H9 (cell line): ENCODE measurements at regions not wholly inside any gene's neighbourhood (a gene's known extent, or its start where the extent isn't known, plus 50 kb on each side); places are given as distances from the start of the nearest gene placed in this dataset.

Experiments
- DNase-seq: peaks from one replicate; pipeline ENCODE4 v3.0.0-alpha.2; 2017
- H2AFZ ChIP-seq: one replicate; pipeline ENCODE4 v1.6.1; 2013; ENCODE audit warnings: mild to moderate bottlenecking, low read length, control low read depth, moderate library complexity
- H2AK5ac ChIP-seq: 2 replicates; pipeline ENCODE4 v1.6.1; 2013; ENCODE audit warnings: low read length, control low read depth, mixed read lengths; ENCODE audit not compliant: insufficient read length
- H2BK120ac ChIP-seq: one replicate; pipeline ENCODE4 v1.6.1; 2013; ENCODE audit warnings: low read depth, mild to moderate bottlenecking, low read length, control low read depth, inconsistent platforms; ENCODE audit not compliant: poor library complexity, severe bottlenecking
- H2BK12ac ChIP-seq: 2 replicates; pipeline ENCODE4 v1.6.1; 2013; ENCODE audit warnings: low read length, control low read depth, mixed read lengths, low read depth; ENCODE audit not compliant: insufficient read length
- H2BK15ac ChIP-seq: 2 replicates; pipeline ENCODE4 v1.6.1; 2013; ENCODE audit warnings: low read depth, low read length, control low read depth
- H2BK20ac ChIP-seq: one replicate; pipeline ENCODE4 v1.6.1; 2013; ENCODE audit warnings: low read depth, mild to moderate bottlenecking, low read length, control low read depth, inconsistent platforms; ENCODE audit not compliant: poor library complexity, severe bottlenecking
- H2BK5ac ChIP-seq: 2 replicates; pipeline ENCODE4 v1.6.1; 2013; ENCODE audit warnings: low read length, control low read depth, mixed read lengths; ENCODE audit not compliant: insufficient read length
- H3K14ac ChIP-seq: 2 replicates; pipeline ENCODE4 v1.6.1; 2013; ENCODE audit warnings: low read length, control low read depth; ENCODE audit not compliant: insufficient read depth
- H3K18ac ChIP-seq: 2 replicates; pipeline ENCODE4 v1.6.1; 2013; ENCODE audit warnings: low read depth, mild to moderate bottlenecking, mixed read lengths, low read length, control low read depth; ENCODE audit not compliant: insufficient read length
- H3K23ac ChIP-seq: 2 replicates; pipeline ENCODE4 v1.6.1; 2013; ENCODE audit warnings: low read length, control low read depth, mixed read lengths, low read depth; ENCODE audit not compliant: insufficient read length
- H3K23me2 ChIP-seq: 2 replicates; pipeline ENCODE4 v1.6.1; 2013; ENCODE audit warnings: low read depth, mild to moderate bottlenecking, mixed read lengths, low read length, control low read depth; ENCODE audit not compliant: insufficient read length, poor library complexity, severe bottlenecking
- H3K27ac ChIP-seq: 2 replicates; pipeline ENCODE4 v1.5.1; 2013; ENCODE audit warnings: low read length, control low read depth, mixed read lengths, low read depth; ENCODE audit not compliant: insufficient read length
- H3K27me3 ChIP-seq: 2 replicates; pipeline ENCODE4 v1.6.1; 2013; ENCODE audit warnings: low read length, control low read depth, inconsistent platforms; ENCODE audit not compliant: insufficient read depth
- H3K4ac ChIP-seq: 2 replicates; pipeline ENCODE4 v1.6.1; 2013; ENCODE audit warnings: low read depth, mild to moderate bottlenecking, control low read depth, inconsistent platforms, low read length, moderate library complexity
- H3K4me1 ChIP-seq: 2 replicates; pipeline ENCODE4 v1.6.1; 2013; ENCODE audit warnings: low read length, control low read depth, inconsistent platforms; ENCODE audit not compliant: insufficient read depth
- H3K4me2 ChIP-seq: 2 replicates; pipeline ENCODE4 v1.6.1; 2013; ENCODE audit warnings: low read length, control low read depth, mixed read lengths; ENCODE audit not compliant: insufficient read length, insufficient read depth
- H3K56ac ChIP-seq: 2 replicates; pipeline ENCODE4 v1.6.1; 2013; ENCODE audit warnings: low read depth, mild to moderate bottlenecking, mixed read lengths, low read length, control low read depth; ENCODE audit not compliant: insufficient read length
- H3K79me1 ChIP-seq: 2 replicates; pipeline ENCODE4 v1.6.1; 2013; ENCODE audit warnings: low read depth, mild to moderate bottlenecking, moderate library complexity, low read length, control low read depth, inconsistent platforms; ENCODE audit not compliant: insufficient read depth, poor library complexity, severe bottlenecking
- H3K79me2 ChIP-seq: 2 replicates; pipeline ENCODE4 v1.6.1; 2013; ENCODE audit warnings: low read length, control low read depth, inconsistent platforms; ENCODE audit not compliant: insufficient read depth
- H3K9ac ChIP-seq: 2 replicates; pipeline ENCODE4 v1.6.1; 2013; ENCODE audit warnings: low read length, control low read depth, mixed read lengths; ENCODE audit not compliant: insufficient read length; ENCODE audit errors: extremely low read depth
- H3K9me3 ChIP-seq: one replicate; pipeline ENCODE4 v1.6.1; 2013; ENCODE audit warnings: low read depth, low read length, inconsistent platforms; ENCODE audit not compliant: control insufficient read depth
- H3T11ph ChIP-seq: one replicate; pipeline ENCODE4 v1.6.1; 2013; ENCODE audit warnings: mild to moderate bottlenecking, low read length, control low read depth, inconsistent platforms
- H4K20me1 ChIP-seq: one replicate; pipeline ENCODE4 v1.6.1; 2013; ENCODE audit not compliant: control insufficient read depth, insufficient read length, insufficient read depth
- H4K5ac ChIP-seq: 2 replicates; pipeline ENCODE4 v1.6.1; 2013; ENCODE audit warnings: low read depth, mild to moderate bottlenecking, mixed read lengths, low read length, control low read depth; ENCODE audit not compliant: insufficient read length
- H4K8ac ChIP-seq: replicated peaks from 2 replicates; pipeline ENCODE4 v1.6.1; 2013; ENCODE audit warnings: low read length, control low read depth, mixed read lengths, low read depth; ENCODE audit not compliant: insufficient read length
- H4K91ac ChIP-seq: 2 replicates; pipeline ENCODE4 v1.6.1; 2013; ENCODE audit warnings: low read depth, mild to moderate bottlenecking, moderate library complexity, mixed read lengths, low read length, control low read depth; ENCODE audit not compliant: insufficient read length
- H3K27ac Mint-ChIP-seq, 3 experiments: 2 replicates in 2 of 3; 3 replicates in 1 of 3; pipeline ENCODE4 v1.8.0; 2020 to 2021; ENCODE audit warnings: mixed read lengths in 3 of 3, mild to moderate bottlenecking in 1 of 3, moderate library complexity in 1 of 3
- H3K27me3 Mint-ChIP-seq: 2 replicates; pipeline ENCODE4 v1.8.0; 2021; ENCODE audit warnings: low read depth, mild to moderate bottlenecking, moderate library complexity, mixed read lengths
- H3K36me3 Mint-ChIP-seq, 3 experiments: 2 replicates in 2 of 3; 3 replicates in 1 of 3; pipeline ENCODE4 v1.8.0; 2020 to 2021; ENCODE audit warnings: low read depth in 3 of 3, mixed read lengths in 3 of 3; ENCODE audit not compliant: insufficient read depth in 1 of 3
- H3K4me1 Mint-ChIP-seq, 2 experiments: 2 replicates each; pipeline ENCODE4 v1.8.0; 2020; ENCODE audit warnings: mixed read lengths in 2 of 2
- H3K4me3 Mint-ChIP-seq, 2 experiments: 2 replicates in 1 of 2; 3 replicates in 1 of 2; pipeline ENCODE4 v1.8.0; 2020 to 2021; ENCODE audit warnings: mild to moderate bottlenecking in 2 of 2, mixed read lengths in 2 of 2, moderate library complexity in 1 of 2
- H3K9me3 Mint-ChIP-seq, 2 experiments: 2 replicates in 1 of 2; 3 replicates in 1 of 2; pipeline ENCODE4 v1.8.0; 2020; ENCODE audit warnings: mild to moderate bottlenecking in 2 of 2, mixed read lengths in 2 of 2, moderate library complexity in 1 of 2
- CTCF ChIP-seq: fragments of 200-600 bp; sonication (generic); conservative IDR thresholded peaks from 3 replicates; pipeline ENCODE4 v1.8.0; 2021; ENCODE audit warnings: antibody characterized with exemption, mild to moderate bottlenecking
- WGBS: extraction: QIAGEN DNeasy Blood & Tissue Kit; methylation state at CpG from one replicate; pipeline ENCODE4 v1.1.7; 2013; ENCODE audit warnings: missing lambda C conversion rate, low lambda C conversion rate, mixed read lengths; ENCODE audit not compliant: insufficient read length; ENCODE audit errors: extremely low coverage; 5-methylcytosine and 5-hydroxymethylcytosine counted together

DNA sequence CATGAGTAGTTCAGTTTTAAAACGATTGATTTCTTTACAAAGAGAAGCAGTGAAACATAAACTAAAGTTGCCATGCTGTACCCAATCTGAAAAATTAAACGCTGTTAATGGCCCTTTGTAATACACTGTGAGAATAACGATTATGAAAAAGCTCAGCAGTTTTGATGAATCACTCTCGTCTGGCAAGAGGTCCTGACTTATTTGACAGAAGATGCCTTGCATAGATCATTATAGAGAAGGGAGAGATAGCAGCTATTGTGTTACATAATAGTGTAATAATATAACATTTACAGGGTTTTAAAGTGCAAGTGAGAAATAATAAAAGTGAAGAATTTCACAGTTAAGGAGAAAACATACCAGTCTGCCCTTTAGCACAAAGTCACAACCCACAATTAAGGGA lies 361.5 kb upstream of the CDH10 start:
- no peak overlapping the region for H3K4me3 Mint-ChIP-seq
- H2BK120ac ChIP-seq, result no peak overlapping the region
- no peak overlapping the region for H2AK5ac ChIP-seq
- no peak overlapping the region for H2BK20ac ChIP-seq
- no peak overlapping the region for H3K14ac ChIP-seq
- H3K27me3 Mint-ChIP-seq, result no peaks in the 10 kb centered on the region
- H3K23me2 ChIP-seq, result no peaks in the 10 kb centered on the region
- no peaks in the 10 kb centered on the region for H3K9me3 ChIP-seq
- H2BK15ac ChIP-seq, result no peak overlapping the region
- no CpG with 5 or more reads among the region's 4 CpGs for WGBS
- no peak overlapping the region for H3K9ac ChIP-seq
- peaks cover 2 to 3% of the 10 kb centered on the region in 2 experiments; a peak in 3 of 5 replicates for H3K9me3 Mint-ChIP-seq
- no peak overlapping the region for H2AFZ ChIP-seq
- H3K27ac Mint-ChIP-seq, result no peak overlapping the region
- H4K91ac ChIP-seq, result no peak overlapping the region
- H3K18ac ChIP-seq, result no peak overlapping the region
- no peak overlapping the region for H2BK5ac ChIP-seq
- H3K79me2 ChIP-seq, result no peaks in the 10 kb centered on the region
- H3K4ac ChIP-seq, result no peak overlapping the region
- no peak overlapping the region for H2BK12ac ChIP-seq
- DNase-seq, result no peak
- TF ChIP-seq CTCF, result no peak
- H3T11ph ChIP-seq, result no peak overlapping the region
- no peak overlapping the region for H3K27ac ChIP-seq
- H3K27me3 ChIP-seq, result no peaks in the 10 kb centered on the region
- H3K36me3 Mint-ChIP-seq, result no peaks in the 10 kb centered on the region
- no peak overlapping the region for H3K4me2 ChIP-seq
- H4K8ac ChIP-seq, result no peak overlapping the region
- H4K5ac ChIP-seq, result no peak overlapping the region
- no peaks in the 10 kb centered on the region for H3K4me1 Mint-ChIP-seq
- no peaks in the 10 kb centered on the region for H3K4me1 ChIP-seq
- H3K56ac ChIP-seq, result no peak overlapping the region
- H3K79me1 ChIP-seq, result no peaks in the 10 kb centered on the region
- no peak overlapping the region for H3K23ac ChIP-seq
- H4K20me1 ChIP-seq, result no peaks in the 10 kb centered on the region
